GM19239 (cell line): ENCODE measurements at regions not wholly inside any gene's neighbourhood (a gene's known extent, or its start where the extent isn't known, plus 50 kb on each side); places are given as distances from the start of the nearest gene placed in this dataset.

ENCODE experiments used
- DNase-seq: peaks from one replicate; pipeline ENCODE4 v3.0.0; 2011; ENCODE audit warnings: low spot score; ENCODE audit not compliant: insufficient read length
- FAIRE-seq: peaks from 2 replicates; lab custom pipeline; 2011; peaks lifted over from hg19 to GRCh38; lab: Jason Lieb, UNC

GRCh38 chr14:26984311-26985177, 386.7 kb upstream of the NOVA1 start:
- FAIRE-seq (no peak), DNase-seq (no peak)

- DNase-seq, result no peak
- no peak for FAIRE-seq
Observed at GRCh38 chr14:26987744-26988363, 390.0 kb upstream of the NOVA1 start.

GRCh38 chr14:26990946-26991345, 393.1 kb upstream of the NOVA1 start:
- no peak for FAIRE-seq
- DNase-seq, result no peak

GRCh38 chr14:26992403-26993115, 394.7 kb upstream of the NOVA1 start:
- DNase-seq (no peak), FAIRE-seq (no peak)

GRCh38 chr14:26993556-26993955, 395.7 kb upstream of the NOVA1 start:
- FAIRE-seq (no peak), DNase-seq (no peak)

GRCh38 chr14:26995301-26995700, 397.5 kb upstream of the NOVA1 start:
- FAIRE-seq (no peak), DNase-seq (no peak)

- no peak for FAIRE-seq
- no peak for DNase-seq
Observed at GRCh38 chr14:26996246-26996645, 398.4 kb upstream of the NOVA1 start.

GRCh38 chr14:27002179-27002578, 404.3 kb upstream of the NOVA1 start:
- no peak for DNase-seq
- no peak for FAIRE-seq

GRCh38 chr14:27006570-27006969, 408.7 kb upstream of the NOVA1 start:
- no peak for DNase-seq
- no peak for FAIRE-seq

GRCh38 chr14:27008187-27008586, 410.4 kb upstream of the NOVA1 start:
- DNase-seq (no peak), FAIRE-seq (no peak)

GRCh38 chr14:27012641-27013040, 414.8 kb upstream of the NOVA1 start:
- DNase-seq (no peak), FAIRE-seq (no peak)

- FAIRE-seq (no peak), DNase-seq (no peak)
Observed at GRCh38 chr14:27013678-27014077, 415.8 kb upstream of the NOVA1 start.

GRCh38 chr14:27015065-27015464, 417.2 kb upstream of the NOVA1 start:
- no peak for DNase-seq
- no peak for FAIRE-seq

- FAIRE-seq, result no peak
- DNase-seq, result no peak
Observed at GRCh38 chr14:27025648-27026047, 427.8 kb upstream of the NOVA1 start.

GRCh38 chr14:27026097-27026496, 428.3 kb upstream of the NOVA1 start:
- DNase-seq, result no peak
- no peak for FAIRE-seq

GRCh38 chr14:27040552-27040951, 442.7 kb upstream of the NOVA1 start:
- FAIRE-seq (no peak), DNase-seq (no peak)

- FAIRE-seq, result no peak
- no peak for DNase-seq
Observed at GRCh38 chr14:27049701-27050100, 451.9 kb upstream of the NOVA1 start.

GRCh38 chr14:27050208-27050607, 452.4 kb upstream of the NOVA1 start:
- FAIRE-seq (no peak), DNase-seq (no peak)

GRCh38 chr14:27056586-27056985, 458.8 kb upstream of the NOVA1 start:
- FAIRE-seq, result no peak
- DNase-seq, result no peak

- DNase-seq, result no peak
- FAIRE-seq, result no peak
Observed at GRCh38 chr14:27061299-27061698, 463.5 kb upstream of the NOVA1 start.

GRCh38 chr14:27063959-27064358, 466.1 kb upstream of the NOVA1 start:
- no peak for FAIRE-seq

More at GRCh38 chr14:27063959-27064358, 466.1 kb upstream of the NOVA1 start:
- no peak for DNase-seq
